Suppressor macrophage treated with lipopolysaccharide for 4 hours (primary cell): ENCODE measurements at regions not wholly inside any gene's neighbourhood (a gene's known extent, or its start where the extent isn't known, plus 50 kb on each side); places are given as distances from the start of the nearest gene placed in this dataset.
A peak's percentile ranks its signal among the peaks of the same experiment; 100 is the strongest.

Experiments
- DNase-seq: peaks from one replicate; pipeline ENCODE4 v3.0.0-alpha.2; 2020

- DNase-seq = no peak
Observed at GRCh38 chr9:113646946-113647914, 183.7 kb downstream of the RGS3 start.

GRCh38 chr9:113648048-113648447, 184.5 kb downstream of the RGS3 start:
- DNase-seq = no peak

- no peak for DNase-seq
Observed at GRCh38 chr9:113648586-113648985, 185.1 kb downstream of the RGS3 start.

GRCh38 chr9:113649054-113649453, 185.5 kb downstream of the RGS3 start:
- DNase-seq = no peak

- DNase-seq = no peak
Observed at GRCh38 chr9:113649855-113650206, 186.3 kb downstream of the RGS3 start.

GRCh38 chr9:113650207-113651131, 186.9 kb downstream of the RGS3 start:
- DNase-seq = no peak

GRCh38 chr9:113651896-113652295, 188.4 kb downstream of the RGS3 start:
- no peak for DNase-seq

- DNase-seq = no peak
Observed at GRCh38 chr9:113652355-113653152, 189.0 kb downstream of the RGS3 start.

- no peak for DNase-seq
Observed at GRCh38 chr9:113653746-113654604, 190.4 kb downstream of the RGS3 start.

- DNase-seq = no peak
Observed at GRCh38 chr9:113654605-113655428, 191.3 kb downstream of the RGS3 start.

GRCh38 chr9:113656771-113657670, 193.5 kb downstream of the RGS3 start:
- DNase-seq = no peak

GRCh38 chr9:113657765-113658544, 194.4 kb downstream of the RGS3 start:
- DNase-seq = peak; percentile 83

GRCh38 chr9:113658545-113658895, 195.0 kb downstream of the RGS3 start:
- peak; percentile 78 for DNase-seq

- DNase-seq = no peak
Observed at GRCh38 chr9:113659039-113659438, 195.5 kb downstream of the RGS3 start.

- no peak for DNase-seq
Observed at GRCh38 chr9:113659740-113660139, 196.2 kb downstream of the RGS3 start.

GRCh38 chr9:113660196-113660595, 196.7 kb downstream of the RGS3 start:
- peak; percentile 37 for DNase-seq

- DNase-seq = no peak
Observed at GRCh38 chr9:113661074-113661473, 197.5 kb downstream of the RGS3 start.

- DNase-seq = no peak
Observed at GRCh38 chr9:113664181-113664875, 200.8 kb downstream of the RGS3 start.
